MCF 10A (cell line): ENCODE measurements at regions not wholly inside any gene's neighbourhood (a gene's known extent, or its start where the extent isn't known, plus 50 kb on each side); places are given as distances from the start of the nearest gene placed in this dataset.

Experiments used
- BruUV-seq: library from RNA; stranded (reverse); fragments of 400-500 nt; replicated peaks from 2 replicates; lab custom pipeline; 2021; lab: Mats Ljungman, UMichigan
- CTCF ChIA-PET: fragments of 300-600 bp; sonication (Branson Sonifier 250); formaldehyde crosslinking; extraction: SDS; loops from one replicate; lab custom pipeline; 2021; ENCODE audit warnings: antibody characterized with exemption, inconsistent platforms; lab: Yijun Ruan, JAX
- POLR2A ChIA-PET: fragments of 300-600, 350-650 bp; sonication (Branson Sonifier 250); formaldehyde crosslinking; extraction: SDS; loops from one replicate; lab custom pipeline; 2020; ENCODE audit warnings: antibody characterized with exemption, inconsistent platforms; lab: Yijun Ruan, JAX
- DNase-seq: peaks from one replicate; pipeline ENCODE4 v3.0.0-alpha.2; 2018; ENCODE audit not compliant: unreplicated experiment
- H3K27ac Mint-ChIP-seq: one replicate; pipeline ENCODE4 v1.8.0; 2022; ENCODE audit warnings: mild to moderate bottlenecking, low read depth, mixed read lengths; ENCODE audit not compliant: unreplicated experiment
- H3K27me3 Mint-ChIP-seq: one replicate; pipeline ENCODE4 v1.8.0; 2022; ENCODE audit warnings: mixed read lengths; ENCODE audit not compliant: insufficient read depth, unreplicated experiment
- H3K36me3 Mint-ChIP-seq: one replicate; pipeline ENCODE4 v1.8.0; 2022; ENCODE audit warnings: mild to moderate bottlenecking, moderate library complexity, mixed read lengths; ENCODE audit not compliant: insufficient read depth, unreplicated experiment
- H3K4me1 Mint-ChIP-seq: one replicate; pipeline ENCODE4 v1.8.0; 2022; ENCODE audit warnings: mixed read lengths; ENCODE audit not compliant: insufficient read depth, unreplicated experiment
- H3K4me3 Mint-ChIP-seq: one replicate; pipeline ENCODE4 v1.8.0; 2022; ENCODE audit warnings: mild to moderate bottlenecking, moderate library complexity, mixed read lengths; ENCODE audit not compliant: unreplicated experiment
- H3K9me3 Mint-ChIP-seq: one replicate; pipeline ENCODE4 v1.8.0; 2022; ENCODE audit warnings: mixed read lengths; ENCODE audit not compliant: unreplicated experiment
- CTCF ChIP-seq: fragments of 200-600 bp; IDR thresholded peaks from one replicate; pipeline ENCODE4 v1.8.0; 2022; ENCODE audit warnings: antibody characterized with exemption, mild to moderate bottlenecking; ENCODE audit not compliant: unreplicated experiment
- intact Hi-C: fragments of 100-400 bp; cut with micrococcal nuclease; formaldehyde crosslinking; loops from 2 replicates; pipeline ENCODE4 v1.14.1; 2022

- CTCF ChIA-PET: no interaction called here
- no peak for TF ChIP-seq CTCF
- POLR2A ChIA-PET: no interaction called here
- no peaks in the 10 kb centered on the region for H3K9me3 Mint-ChIP-seq
- H3K36me3 Mint-ChIP-seq: no peaks in the 10 kb centered on the region
- no peaks in the 10 kb centered on the region for H3K4me1 Mint-ChIP-seq
- no peak overlapping the region for H3K4me3 Mint-ChIP-seq
- DNase-seq: no peak
- H3K27ac Mint-ChIP-seq: no peak overlapping the region
- no peaks in the 10 kb centered on the region for H3K27me3 Mint-ChIP-seq
- intact Hi-C loops: no loop called here
- BruUV-seq: no TSS peak
Observed at GRCh38 chr6:8655670-8656454, 220.5 kb upstream of the SLC35B3 start.

GRCh38 chr6:8652710-8653109, 217.4 kb upstream of the SLC35B3 start:
- ChIA-PET CTCF (interaction anchor here (0.7 kb wide), 1 partner anchor 103 kb away, joined by 3 read pairs; no protein-coding TSS in a partner anchor), POLR2A (no interaction called here)
- BruUV-seq: no TSS peak
- no peak overlapping the region for H3K4me3 Mint-ChIP-seq
- TF ChIP-seq CTCF: no peak
- no peaks in the 10 kb centered on the region for H3K36me3 Mint-ChIP-seq
- no peak overlapping the region for H3K27ac Mint-ChIP-seq
- no peaks in the 10 kb centered on the region for H3K27me3 Mint-ChIP-seq
- intact Hi-C loops: no loop called here
- no peak for DNase-seq
- H3K9me3 Mint-ChIP-seq: peaks cover 5% of the 10 kb centered on the region
- no peaks in the 10 kb centered on the region for H3K4me1 Mint-ChIP-seq

GRCh38 chr6:8651998-8652397, 216.7 kb upstream of the SLC35B3 start:
- intact Hi-C loops: no loop called here
- no TSS peak for BruUV-seq
- DNase-seq: no peak
- Mint-ChIP-seq H3K9me3 (peaks cover 5% of the 10 kb centered on the region), H3K4me1 (no peaks in the 10 kb centered on the region), H3K36me3 (no peaks in the 10 kb centered on the region), H3K4me3 (no peak overlapping the region), H3K27ac (no peak overlapping the region), H3K27me3 (no peaks in the 10 kb centered on the region)
- ChIA-PET CTCF (interaction anchor here (0.7 kb wide), 1 partner anchor 103 kb away, joined by 3 read pairs; no protein-coding TSS in a partner anchor), POLR2A (interaction anchor here (0.8 to 1.0 kb wide), 2 partner anchors 18 to 19 kb away, joined by 3 read pairs; no protein-coding TSS in a partner anchor)
- TF ChIP-seq CTCF: no peak

- ChIA-PET POLR2A (no interaction called here), CTCF (interaction anchor here (0.8 kb wide), 1 partner anchor 14 kb away, joined by 3 read pairs; no protein-coding TSS in a partner anchor)
- Mint-ChIP-seq H3K36me3 (no peaks in the 10 kb centered on the region), H3K9me3 (peaks cover 12% of the 10 kb centered on the region), H3K27ac (no peak overlapping the region), H3K4me1 (no peaks in the 10 kb centered on the region), H3K27me3 (no peaks in the 10 kb centered on the region), H3K4me3 (no peak overlapping the region)
- BruUV-seq: no TSS peak
- no peak for DNase-seq
- TF ChIP-seq CTCF: no peak
- intact Hi-C loops: no loop called here
Observed at GRCh38 chr6:8645212-8645611, 209.9 kb upstream of the SLC35B3 start.
